Transverse colon (tissue), 4 donors: ENCODE measurements at regions not wholly inside any gene's neighbourhood (a gene's known extent, or its start where the extent isn't known, plus 50 kb on each side); places are given as distances from the start of the nearest gene placed in this dataset.

Source experiments
- DNase-seq: peaks from one replicate; pipeline ENCODE4 v3.0.0-alpha.2; 2019
- H3K27ac ChIP-seq, 4 donors: fragments of 200-600 bp; sonication (generic); 2 replicates each; pipeline ENCODE4 v1.5.1; 2016 to 2018; ENCODE audit warnings: inconsistent platforms in 4 of 4
- H3K27me3 ChIP-seq: fragments of 200-600 bp; sonication (generic); 2 replicates; pipeline ENCODE4 v1.5.1; 2017; ENCODE audit warnings: inconsistent platforms
- H3K36me3 ChIP-seq, 4 donors: fragments of 200-600 bp; sonication (generic); 2 replicates each; pipeline ENCODE4 v1.5.1; 2017 to 2019; ENCODE audit warnings: inconsistent platforms in 4 of 4
- H3K4me1 ChIP-seq, 4 donors: fragments of 200-600 bp; sonication (generic); 2 replicates each; pipeline ENCODE4 v1.5.1; 2017 to 2020; ENCODE audit warnings: inconsistent platforms in 4 of 4
- H3K4me3 ChIP-seq, 4 donors: fragments of 200-600 bp; sonication (generic); 1 replicate in 1 of 4; 2 replicates in 3 of 4; pipeline versions ENCODE4 v1.5.1 to v1.6.1; 2017 to 2019; ENCODE audit warnings: inconsistent platforms in 4 of 4
- H3K9me3 ChIP-seq, 2 donors: fragments of 200-600 bp; sonication (generic); 2 replicates each; pipeline ENCODE4 v1.5.1; 2017 to 2019; ENCODE audit warnings: inconsistent platforms in 2 of 2
- CTCF ChIP-seq, 5 experiments: fragments of 200-600 bp in 3 of 5; fragments of 450-650 bp in 2 of 5; sonication (generic) in 3 of 5; IDR thresholded peaks; 1 replicate in 2 of 5; 2 replicates in 3 of 5; pipeline ENCODE4 v1.5.1; 2016 to 2017; ENCODE audit warnings: antibody characterized with exemption in 5 of 5, inconsistent platforms in 3 of 5, mild to moderate bottlenecking in 2 of 5, moderate library complexity in 1 of 5
- EP300 ChIP-seq: sonication (generic); formaldehyde crosslinking; IDR thresholded peaks from one replicate; pipeline ENCODE4 v1.6.1; 2017; ENCODE audit warnings: antibody characterized with exemption, low read depth
- POLR2A ChIP-seq: fragments of 450-650 bp; IDR thresholded peaks from one replicate; pipeline ENCODE4 v1.6.1; 2016; ENCODE audit warnings: antibody characterized with exemption, mild to moderate bottlenecking, moderate library complexity
- POLR2AphosphoS5 ChIP-seq, 3 donors: sonication (generic); formaldehyde crosslinking; IDR thresholded peaks; one replicate each; pipeline ENCODE4 v1.6.1; 2016; ENCODE audit warnings: antibody characterized with exemption in 3 of 3
- WGBS, 2 donors: methylation state at CpG; one replicate each; pipeline ENCODE4 v1.1.5; 2018; ENCODE audit warnings: low coverage in 1 of 2; 5-methylcytosine and 5-hydroxymethylcytosine counted together
- in situ Hi-C, 4 donors: fragments of 200-750 bp; cut with MboI; loops; one replicate each; pipeline versions ENCODE4 v1.15.0 to v1.15.1; 2017; ENCODE audit warnings: low sequenced_read_pairs in 3 of 4, low pct_ligation_motif_present in 1 of 4, low pct_unique_long_range_greater_than_20kb in 1 of 4
- intact Hi-C: fragments of 100-400 bp; cut with DNase I; formaldehyde crosslinking; loops from one replicate; pipeline ENCODE4 v1.15.1; 2023; ENCODE audit warnings: low total_unique reads

- no peaks in the 10 kb centered on the region for H3K27me3 ChIP-seq
- intact Hi-C loops = no loop called here
Measured at GRCh38 chrX:69237236-69237635, 72.0 kb upstream of the PJA1 start.

GRCh38 chrX:69236641-69237040, 71.4 kb upstream of the PJA1 start:
- Histone ChIP-seq H3K4me1 (no peaks in the 10 kb centered on the region), H3K27ac (no peak overlapping the region), H3K36me3 (no peaks in the 10 kb centered on the region), H3K4me3 (no peak overlapping the region), H3K27me3 (no peaks in the 10 kb centered on the region), H3K9me3 (no peaks in the 10 kb centered on the region)
- no peak for DNase-seq
- in situ Hi-C loops (no loop called here), intact Hi-C loops (no loop called here)
- TF ChIP-seq EP300 (no peak), CTCF (IDR thresholded peaks at IDR 0.05) (no peak), POLR2AphosphoS5 (IDR thresholded peaks at IDR 0.05) (no peak), POLR2A (no peak)
- WGBS, 2 donors = 66% methylated on average over 2 of the region's 2 CpGs; no CpG with 5 or more reads in 1 of the 2 donors

More at GRCh38 chrX:69237236-69237635, 72.0 kb upstream of the PJA1 start:
- H3K9me3 ChIP-seq = no peaks in the 10 kb centered on the region
- TF ChIP-seq CTCF (IDR thresholded peaks at IDR 0.05) = no peak
- no peak for TF ChIP-seq POLR2AphosphoS5 (IDR thresholded peaks at IDR 0.05)
- TF ChIP-seq POLR2A = no peak
- no peak for TF ChIP-seq EP300
- no peaks in the 10 kb centered on the region for H3K4me1 ChIP-seq
- in situ Hi-C loops = no loop called here
- DNase-seq = no peak
- no peak overlapping the region for H3K27ac ChIP-seq
- 82% methylated on average over 4 of the region's 5 CpGs; no CpG with 5 or more reads in 1 of the 2 donors for WGBS, 2 donors
- no peaks in the 10 kb centered on the region for H3K36me3 ChIP-seq
- H3K4me3 ChIP-seq = no peak overlapping the region

- intact Hi-C loops = no loop called here
- Histone ChIP-seq H3K27me3 (no peaks in the 10 kb centered on the region), H3K4me3 (no peak overlapping the region), H3K36me3 (no peaks in the 10 kb centered on the region), H3K9me3 (no peaks in the 10 kb centered on the region), H3K27ac (no peak overlapping the region), H3K4me1 (no peaks in the 10 kb centered on the region)
- in situ Hi-C loops = no loop called here
- no peak for TF ChIP-seq CTCF (IDR thresholded peaks at IDR 0.05)
- TF ChIP-seq EP300 = no peak
- DNase-seq = no peak
Measured at GRCh38 chrX:69234624-69235023, 69.4 kb upstream of the PJA1 start.

- H3K27ac ChIP-seq = no peak overlapping the region
- H3K27me3 ChIP-seq = no peaks in the 10 kb centered on the region
- H3K9me3 ChIP-seq = no peaks in the 10 kb centered on the region
- in situ Hi-C loops (no loop called here), intact Hi-C loops (no loop called here)
- H3K4me1 ChIP-seq = no peaks in the 10 kb centered on the region
- no peak for TF ChIP-seq EP300
- no peak for TF ChIP-seq CTCF (IDR thresholded peaks at IDR 0.05)
- no peak for TF ChIP-seq POLR2A
- no peak for TF ChIP-seq POLR2AphosphoS5 (IDR thresholded peaks at IDR 0.05)
- H3K36me3 ChIP-seq = no peaks in the 10 kb centered on the region
- no peak overlapping the region for H3K4me3 ChIP-seq
- WGBS, 2 donors = 45% methylated on average over 3 of the region's 3 CpGs; no CpG with 5 or more reads in 1 of the 2 donors
- DNase-seq = no peak
Measured at GRCh38 chrX:69232945-69233344, 67.7 kb upstream of the PJA1 start.
